ENCODE measurements at regions not wholly inside any gene's neighbourhood (a gene's known extent, or its start where the extent isn't known, plus 50 kb on each side); places are given as distances from the start of the nearest gene placed in this dataset.
"Not testable (repeated sequence)": the region's sequence is repeated elsewhere in the genome, so short reads cannot be mapped to it uniquely, and the experiment has no call there.

- no peak for DNase-seq (ENCODE audit: insufficient read length)
- no peak for FAIRE-seq
- TF ChIP-seq POLR2AphosphoS5 (IDR thresholded peaks at IDR 0.05; ENCODE audit: low read depth, low read length) (no peak), POLR2A (IDR thresholded peaks at IDR 0.05; ENCODE audit: low read depth, low read length) (no peak), TAF1 (IDR thresholded peaks at IDR 0.05; ENCODE audit: borderline replicate concordance, low read depth, low read length) (no peak)
Observed at GRCh38 chr9:110015759-110016158, 192.2 kb downstream of the C9orf152 start.

- TF ChIP-seq POLR2A (IDR thresholded peaks at IDR 0.05; ENCODE audit: low read depth, low read length) = no peak
- no peak for TF ChIP-seq POLR2AphosphoS5 (IDR thresholded peaks at IDR 0.05; ENCODE audit: low read depth, low read length)
- TF ChIP-seq TAF1 (IDR thresholded peaks at IDR 0.05; ENCODE audit: borderline replicate concordance, low read depth, low read length) = no peak
- no peak for FAIRE-seq
- DNase-seq (ENCODE audit: insufficient read length) = no peak
Observed at GRCh38 chr9:110016340-110016739, 191.6 kb downstream of the C9orf152 start.

- DNase-seq (ENCODE audit: insufficient read length); FAIRE-seq: not testable (repeated sequence)
Observed at GRCh38 chr9:110020216-110020615, 187.7 kb downstream of the C9orf152 start.

- DNase-seq (ENCODE audit: insufficient read length) = peak; percentile 15
- no peak for TF ChIP-seq POLR2A (IDR thresholded peaks at IDR 0.05; ENCODE audit: low read depth, low read length)
- peak; percentile 76 for FAIRE-seq
Observed at GRCh38 chr9:110021891-110022290, 186.1 kb downstream of the C9orf152 start.

GRCh38 chr9:110023221-110023620 lies 184.7 kb downstream of the C9orf152 start:
- not testable (repeated sequence) for DNase-seq (ENCODE audit: insufficient read length); FAIRE-seq

- FAIRE-seq (no peak), DNase-seq (ENCODE audit: insufficient read length) (no peak)
- no peak for TF ChIP-seq TAF1 (IDR thresholded peaks at IDR 0.05; ENCODE audit: borderline replicate concordance, low read depth, low read length)
- TF ChIP-seq POLR2AphosphoS5 (IDR thresholded peaks at IDR 0.05; ENCODE audit: low read depth, low read length) = no peak
- no peak for TF ChIP-seq POLR2A (IDR thresholded peaks at IDR 0.05; ENCODE audit: low read depth, low read length)
Observed at GRCh38 chr9:110025551-110026170, 182.3 kb downstream of the C9orf152 start.

- TF ChIP-seq POLR2A (IDR thresholded peaks at IDR 0.05; ENCODE audit: low read depth, low read length) (no peak), POLR2AphosphoS5 (IDR thresholded peaks at IDR 0.05; ENCODE audit: low read depth, low read length) (no peak), TAF1 (IDR thresholded peaks at IDR 0.05; ENCODE audit: borderline replicate concordance, low read depth, low read length) (no peak)
- DNase-seq (ENCODE audit: insufficient read length) = no peak
- no peak for FAIRE-seq
Observed at GRCh38 chr9:110027671-110028081, 180.3 kb downstream of the C9orf152 start.

GRCh38 chr9:110028271-110028670 lies 179.7 kb downstream of the C9orf152 start:
- TF ChIP-seq POLR2AphosphoS5 (IDR thresholded peaks at IDR 0.05; ENCODE audit: low read depth, low read length) = no peak
- no peak for TF ChIP-seq TAF1 (IDR thresholded peaks at IDR 0.05; ENCODE audit: borderline replicate concordance, low read depth, low read length)
- TF ChIP-seq POLR2A (IDR thresholded peaks at IDR 0.05; ENCODE audit: low read depth, low read length) = no peak
- DNase-seq (ENCODE audit: insufficient read length) = no peak
- no peak for FAIRE-seq

GRCh38 chr9:110028676-110029075 lies 179.3 kb downstream of the C9orf152 start:
- FAIRE-seq (no peak), DNase-seq (ENCODE audit: insufficient read length) (no peak)
- TF ChIP-seq POLR2AphosphoS5 (IDR thresholded peaks at IDR 0.05; ENCODE audit: low read depth, low read length) (no peak), TAF1 (IDR thresholded peaks at IDR 0.05; ENCODE audit: borderline replicate concordance, low read depth, low read length) (no peak), POLR2A (IDR thresholded peaks at IDR 0.05; ENCODE audit: low read depth, low read length) (no peak)

- FAIRE-seq (no peak), DNase-seq (ENCODE audit: insufficient read length) (no peak)
Observed at GRCh38 chr9:110029429-110029955, 178.5 kb downstream of the C9orf152 start.

GRCh38 chr9:110029956-110030480 lies 177.9 kb downstream of the C9orf152 start:
- FAIRE-seq (no peak), DNase-seq (ENCODE audit: insufficient read length) (no peak)
- TF ChIP-seq TAF1 (IDR thresholded peaks at IDR 0.05; ENCODE audit: borderline replicate concordance, low read depth, low read length) (no peak), POLR2A (IDR thresholded peaks at IDR 0.05; ENCODE audit: low read depth, low read length) (no peak), POLR2AphosphoS5 (IDR thresholded peaks at IDR 0.05; ENCODE audit: low read depth, low read length) (no peak)

More at GRCh38 chr9:110029429-110029955, 178.5 kb downstream of the C9orf152 start:
- TF ChIP-seq POLR2A (IDR thresholded peaks at IDR 0.05; ENCODE audit: low read depth, low read length) = no peak
- TF ChIP-seq POLR2AphosphoS5 (IDR thresholded peaks at IDR 0.05; ENCODE audit: low read depth, low read length) = no peak
- TF ChIP-seq TAF1 (IDR thresholded peaks at IDR 0.05; ENCODE audit: borderline replicate concordance, low read depth, low read length) = no peak

- DNase-seq (ENCODE audit: insufficient read length) = no peak
- FAIRE-seq = no peak
- no peak for TF ChIP-seq POLR2AphosphoS5 (IDR thresholded peaks at IDR 0.05; ENCODE audit: low read depth, low read length)
- no peak for TF ChIP-seq TAF1 (IDR thresholded peaks at IDR 0.05; ENCODE audit: borderline replicate concordance, low read depth, low read length)
- no peak for TF ChIP-seq POLR2A (IDR thresholded peaks at IDR 0.05; ENCODE audit: low read depth, low read length)
Observed at GRCh38 chr9:110030632-110031031, 177.3 kb downstream of the C9orf152 start.

All from GM12892 (cell line).